GM19395 (cell line): ENCODE measurements at regions not wholly inside any gene's neighbourhood (a gene's known extent, or its start where the extent isn't known, plus 50 kb on each side); places are given as distances from the start of the nearest gene placed in this dataset.
A peak's percentile ranks its signal among the peaks of the same experiment; 100 is the strongest.
"Not testable (repeated sequence)": the region's sequence is repeated elsewhere in the genome, so short reads cannot be mapped to it uniquely, and the experiment has no call there.

Source experiments
- ATAC-seq: cut with Tn5 transposase; IDR thresholded peaks from one replicate; pipeline ENCODE4 v1.9.1; 2021; ENCODE audit warnings: mild to moderate bottlenecking, moderate library complexity; ENCODE audit not compliant: unreplicated experiment

GRCh38 chr1:173300061-173301044 lies 93.2 kb upstream of the TNFSF4 start:
- no peak for ATAC-seq

GRCh38 chr1:173301507-173301906 lies 94.4 kb upstream of the TNFSF4 start:
- ATAC-seq: no peak

GRCh38 chr1:173302366-173302765 lies 95.2 kb upstream of the TNFSF4 start:
- ATAC-seq: no peak

GRCh38 chr1:173302890-173303829 lies 96.0 kb upstream of the TNFSF4 start:
- ATAC-seq: no peak

- no peak for ATAC-seq
Observed at GRCh38 chr1:173303984-173304383, 96.9 kb upstream of the TNFSF4 start.

- ATAC-seq: no peak
Observed at GRCh38 chr1:173304529-173305227, 97.5 kb upstream of the TNFSF4 start.

GRCh38 chr1:173307845-173308244 lies 100.7 kb upstream of the TNFSF4 start:
- ATAC-seq: no peak

- ATAC-seq: no peak
Observed at GRCh38 chr1:173314656-173315055, 107.5 kb upstream of the TNFSF4 start.

GRCh38 chr1:173315296-173315695 lies 108.2 kb upstream of the TNFSF4 start:
- ATAC-seq: no peak

- ATAC-seq: no peak
Observed at GRCh38 chr1:173318788-173319187, 111.7 kb upstream of the TNFSF4 start.

GRCh38 chr1:173324352-173324751 lies 117.2 kb upstream of the TNFSF4 start:
- not testable (repeated sequence) for ATAC-seq

- ATAC-seq: not testable (repeated sequence)
Observed at GRCh38 chr1:173327987-173328386, 120.9 kb upstream of the TNFSF4 start.

GRCh38 chr1:173328961-173329360 lies 121.8 kb upstream of the TNFSF4 start:
- no peak for ATAC-seq

- no peak for ATAC-seq
Observed at GRCh38 chr1:173329726-173330125, 122.6 kb upstream of the TNFSF4 start.

- ATAC-seq: no peak
Observed at GRCh38 chr1:173330149-173330951, 123.2 kb upstream of the TNFSF4 start.

- not testable (repeated sequence) for ATAC-seq
Observed at GRCh38 chr1:173330952-173331548, 123.9 kb upstream of the TNFSF4 start.

- no peak for ATAC-seq
Observed at GRCh38 chr1:173332026-173332425, 124.9 kb upstream of the TNFSF4 start.

GRCh38 chr1:173333581-173333980 lies 126.5 kb upstream of the TNFSF4 start:
- peak; percentile 74 for ATAC-seq

- ATAC-seq: no peak
Observed at GRCh38 chr1:173337126-173337525, 130.0 kb upstream of the TNFSF4 start.

- no peak for ATAC-seq
Observed at GRCh38 chr1:173341307-173341706, 134.2 kb upstream of the TNFSF4 start.
